ENCODE measurements at regions not wholly inside any gene's neighbourhood (a gene's known extent, or its start where the extent isn't known, plus 50 kb on each side); places are given as distances from the start of the nearest gene placed in this dataset.
"Not testable (repeated sequence)": the region's sequence is repeated elsewhere in the genome, so short reads cannot be mapped to it uniquely, and the experiment has no call there.

- not testable (repeated sequence) for TF ChIP-seq CTCF (IDR thresholded peaks at IDR 0.05; ENCODE audit: low read depth, low read length, poor library complexity, severe bottlenecking); EZH2phosphoT487 (IDR thresholded peaks at IDR 0.05; ENCODE audit: borderline replicate concordance, low read length)
Measured at GRCh38 chr2:111504571-111504942, 379.4 kb downstream of the ANAPC1 start.

All from DOHH2 (cell line).